ENCODE measurements at regions not wholly inside any gene's neighbourhood (a gene's known extent, or its start where the extent isn't known, plus 50 kb on each side); places are given as distances from the start of the nearest gene placed in this dataset.

DNA sequence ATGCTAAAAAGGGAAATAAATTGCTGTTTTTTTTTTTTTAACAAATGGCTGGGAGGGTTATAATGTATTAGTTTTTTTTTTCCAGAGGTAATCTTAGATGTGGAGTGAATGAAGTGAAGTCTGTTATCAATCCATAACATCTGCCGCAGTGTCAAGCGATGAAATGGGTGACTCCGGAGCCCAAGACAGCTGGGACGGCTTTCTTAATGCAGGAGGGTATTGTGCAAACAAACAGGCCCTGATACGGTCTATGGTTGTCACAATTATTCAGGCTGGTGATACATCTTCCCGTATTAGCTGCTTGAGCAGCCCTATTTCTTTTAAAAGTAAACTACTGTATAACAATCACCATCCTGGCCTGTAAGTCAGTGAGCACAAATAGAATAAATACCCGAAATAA is 1231.2 kb downstream of the GATA3 start:
- TF ChIP-seq TAF1 (IDR thresholded peaks at IDR 0.05; ENCODE audit: borderline replicate concordance, low read depth, low read length) (no peak), POLR2A (IDR thresholded peaks at IDR 0.05; ENCODE audit: low read depth, low read length) (no peak), POLR2AphosphoS5 (IDR thresholded peaks at IDR 0.05; ENCODE audit: low read depth, low read length) (no peak)
